Neutrophil (primary cell): ENCODE measurements at regions not wholly inside any gene's neighbourhood (a gene's known extent, or its start where the extent isn't known, plus 50 kb on each side); places are given as distances from the start of the nearest gene placed in this dataset.

Source experiments
- H3K27ac ChIP-seq: fragments of 200-600 bp; sonication (generic); 2 replicates; pipeline ENCODE4 v1.5.1; 2016; ENCODE audit warnings: mild to moderate bottlenecking, moderate library complexity
- H3K27me3 ChIP-seq: fragments of 200-600 bp; sonication (generic); 2 replicates; pipeline ENCODE4 v1.6.0; 2016; ENCODE audit warnings: mild to moderate bottlenecking
- H3K36me3 ChIP-seq: fragments of 200-600 bp; sonication (generic); 2 replicates; pipeline ENCODE4 v1.5.1; 2017
- H3K4me1 ChIP-seq, 2 experiments: fragments of 200-600 bp in 1 of 2; sonication (generic) in 1 of 2; 1 replicate in 1 of 2; 2 replicates in 1 of 2; pipeline versions ENCODE4 v1.5.1 to v1.6.1; 2013 to 2016; ENCODE audit warnings: low read depth in 1 of 2, low read length in 1 of 2, mild to moderate bottlenecking in 1 of 2, moderate library complexity in 1 of 2; ENCODE audit not compliant: control insufficient read depth in 1 of 2, insufficient read depth in 1 of 2
- H3K4me3 ChIP-seq, 2 experiments: fragments of 200-600 bp in 1 of 2; sonication (generic) in 1 of 2; 1 replicate in 1 of 2; 2 replicates in 1 of 2; pipeline ENCODE4 v1.5.1; 2013 to 2016; ENCODE audit warnings: low read depth in 1 of 2, low read length in 1 of 2, mild to moderate bottlenecking in 1 of 2, moderate library complexity in 1 of 2
- H3K9me3 ChIP-seq: fragments of 200-600 bp; sonication (generic); 2 replicates; pipeline ENCODE4 v1.5.1; 2016
- CTCF ChIP-seq: fragments of 200-600 bp; sonication (generic); IDR thresholded peaks from 2 replicates; pipeline ENCODE4 v1.5.1; 2016; ENCODE audit warnings: antibody characterized with exemption

GRCh38 chr11:69423611-69424385 lies 57.7 kb upstream of the LINC01488 start:
- TF ChIP-seq CTCF, result no peak
- Histone ChIP-seq H3K4me3 (no peak overlapping the region), H3K4me1 (no peaks in the 10 kb centered on the region), H3K9me3 (no peaks in the 10 kb centered on the region), H3K36me3 (no peaks in the 10 kb centered on the region), H3K27ac (no peak overlapping the region), H3K27me3 (no peaks in the 10 kb centered on the region)

DNA sequence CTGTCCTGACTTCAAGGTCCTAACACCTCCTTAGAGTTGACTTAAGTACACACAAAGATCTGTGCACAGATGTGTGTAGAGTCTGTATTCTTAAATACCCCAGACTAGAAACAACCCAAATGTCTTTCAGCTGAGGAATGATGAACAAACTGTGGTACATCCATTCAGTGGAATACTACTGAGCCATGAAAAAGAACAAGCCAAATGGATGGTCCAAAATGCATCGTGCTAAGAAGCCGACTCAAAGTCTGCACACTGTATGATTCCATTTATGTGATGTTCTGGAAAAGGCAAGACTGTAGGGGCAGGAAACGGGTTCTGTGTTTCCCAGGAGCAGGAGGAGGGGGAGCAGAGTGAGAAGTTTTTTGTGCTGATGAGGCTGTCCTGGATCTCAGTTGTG lies 56.7 kb upstream of the LINC01488 start:
- Histone ChIP-seq H3K27me3 (no peaks in the 10 kb centered on the region), H3K4me1 (no peaks in the 10 kb centered on the region), H3K36me3 (no peaks in the 10 kb centered on the region), H3K9me3 (no peaks in the 10 kb centered on the region), H3K4me3 (no peak overlapping the region), H3K27ac (no peak overlapping the region)
- no peak for TF ChIP-seq CTCF

GRCh38 chr11:69425444-69425843 lies 56.0 kb upstream of the LINC01488 start:
- H3K4me3 ChIP-seq, result no peak overlapping the region
- H3K27ac ChIP-seq, result no peak overlapping the region
- TF ChIP-seq CTCF, result no peak
- no peaks in the 10 kb centered on the region for H3K4me1 ChIP-seq
- no peaks in the 10 kb centered on the region for H3K9me3 ChIP-seq
- H3K27me3 ChIP-seq, result no peaks in the 10 kb centered on the region
- H3K36me3 ChIP-seq, result no peaks in the 10 kb centered on the region

GRCh38 chr11:69425895-69426544 lies 55.4 kb upstream of the LINC01488 start:
- Histone ChIP-seq H3K9me3 (no peaks in the 10 kb centered on the region), H3K4me3 (no peak overlapping the region), H3K27me3 (no peaks in the 10 kb centered on the region), H3K36me3 (no peaks in the 10 kb centered on the region), H3K4me1 (no peaks in the 10 kb centered on the region), H3K27ac (no peak overlapping the region)
- TF ChIP-seq CTCF, result no peak

- H3K27me3 ChIP-seq, result no peaks in the 10 kb centered on the region
Observed at GRCh38 chr11:69427337-69427736, 54.1 kb upstream of the LINC01488 start.

More at GRCh38 chr11:69427337-69427736, 54.1 kb upstream of the LINC01488 start:
- Histone ChIP-seq H3K4me3 (no peak overlapping the region), H3K36me3 (no peaks in the 10 kb centered on the region), H3K27ac (no peak overlapping the region), H3K9me3 (no peaks in the 10 kb centered on the region), H3K4me1 (no peaks in the 10 kb centered on the region)
- TF ChIP-seq CTCF, result no peak
